PFSK-1 (cell line): ENCODE measurements at regions not wholly inside any gene's neighbourhood (a gene's known extent, or its start where the extent isn't known, plus 50 kb on each side); places are given as distances from the start of the nearest gene placed in this dataset.

Experiments used
- FOXP2 ChIP-seq: optimal IDR thresholded peaks from 2 replicates; pipeline ENCODE3; 2011; ENCODE audit warnings: borderline replicate concordance, control low read depth, inconsistent platforms; ENCODE audit not compliant: insufficient read depth; ENCODE audit errors: extremely low read length, extremely low read depth
- POLR2AphosphoS5 ChIP-seq: IDR thresholded peaks from 2 replicates; pipeline ENCODE4 v1.6.1; 2012; ENCODE audit warnings: low read depth, mild to moderate bottlenecking, control low read depth, low read length, moderate library complexity
- SIN3A ChIP-seq: IDR thresholded peaks from 2 replicates; pipeline ENCODE4 v1.6.1; 2012; ENCODE audit warnings: mild to moderate bottlenecking, low read length, moderate library complexity, borderline replicate concordance; ENCODE audit not compliant: insufficient read depth
- TAF1 ChIP-seq: IDR thresholded peaks from 2 replicates; pipeline ENCODE4 v1.6.1; 2012; ENCODE audit warnings: low read length, control low read depth, borderline replicate concordance; ENCODE audit not compliant: insufficient read depth
- TF ChIP-seq, protein P1 (sequence below), 2 experiments: IDR thresholded peaks; 2 replicates each; pipeline versions ENCODE4 v1.6.1 to v1.8.0; 2011 to 2012; ENCODE audit warnings: low read depth in 2 of 2, low read length in 2 of 2, control low read depth in 1 of 2, inconsistent platforms in 1 of 2, mild to moderate bottlenecking in 1 of 2, moderate library complexity in 1 of 2; ENCODE audit not compliant: insufficient read depth in 1 of 2

DNA sequence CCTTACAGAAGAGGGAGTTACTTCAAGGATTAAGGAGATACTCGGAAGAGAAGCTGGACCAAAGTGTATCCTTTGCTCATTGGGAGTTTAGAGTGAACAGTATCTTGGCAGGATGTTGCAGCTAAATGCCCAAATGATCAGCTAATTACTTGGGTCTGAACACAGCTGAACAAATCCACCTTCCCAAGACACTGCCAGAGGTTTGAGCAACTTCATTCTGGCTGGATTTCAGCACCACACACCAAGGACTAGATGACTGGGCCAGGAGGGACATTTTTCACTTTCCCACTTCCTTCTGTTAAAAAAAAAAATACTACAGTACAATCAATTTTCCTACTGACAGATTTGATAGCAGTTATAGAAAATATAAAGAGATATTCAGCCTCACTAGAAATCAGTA, 324.6 kb downstream of the MID1IP1 start:
- TF ChIP-seq FOXP2 (no peak), POLR2AphosphoS5 (no peak), TAF1 (no peak), SIN3A (no peak)
- TF ChIP-seq, protein P1, sequence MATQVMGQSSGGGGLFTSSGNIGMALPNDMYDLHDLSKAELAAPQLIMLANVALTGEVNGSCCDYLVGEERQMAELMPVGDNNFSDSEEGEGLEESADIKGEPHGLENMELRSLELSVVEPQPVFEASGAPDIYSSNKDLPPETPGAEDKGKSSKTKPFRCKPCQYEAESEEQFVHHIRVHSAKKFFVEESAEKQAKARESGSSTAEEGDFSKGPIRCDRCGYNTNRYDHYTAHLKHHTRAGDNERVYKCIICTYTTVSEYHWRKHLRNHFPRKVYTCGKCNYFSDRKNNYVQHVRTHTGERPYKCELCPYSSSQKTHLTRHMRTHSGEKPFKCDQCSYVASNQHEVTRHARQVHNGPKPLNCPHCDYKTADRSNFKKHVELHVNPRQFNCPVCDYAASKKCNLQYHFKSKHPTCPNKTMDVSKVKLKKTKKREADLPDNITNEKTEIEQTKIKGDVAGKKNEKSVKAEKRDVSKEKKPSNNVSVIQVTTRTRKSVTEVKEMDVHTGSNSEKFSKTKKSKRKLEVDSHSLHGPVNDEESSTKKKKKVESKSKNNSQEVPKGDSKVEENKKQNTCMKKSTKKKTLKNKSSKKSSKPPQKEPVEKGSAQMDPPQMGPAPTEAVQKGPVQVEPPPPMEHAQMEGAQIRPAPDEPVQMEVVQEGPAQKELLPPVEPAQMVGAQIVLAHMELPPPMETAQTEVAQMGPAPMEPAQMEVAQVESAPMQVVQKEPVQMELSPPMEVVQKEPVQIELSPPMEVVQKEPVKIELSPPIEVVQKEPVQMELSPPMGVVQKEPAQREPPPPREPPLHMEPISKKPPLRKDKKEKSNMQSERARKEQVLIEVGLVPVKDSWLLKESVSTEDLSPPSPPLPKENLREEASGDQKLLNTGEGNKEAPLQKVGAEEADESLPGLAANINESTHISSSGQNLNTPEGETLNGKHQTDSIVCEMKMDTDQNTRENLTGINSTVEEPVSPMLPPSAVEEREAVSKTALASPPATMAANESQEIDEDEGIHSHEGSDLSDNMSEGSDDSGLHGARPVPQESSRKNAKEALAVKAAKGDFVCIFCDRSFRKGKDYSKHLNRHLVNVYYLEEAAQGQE (IDR thresholded peaks at IDR 0.05; ENCODE audit: insufficient read depth in 1 of 2, low read depth in 2 of 2, low read length in 2 of 2), result no peak

DNA sequence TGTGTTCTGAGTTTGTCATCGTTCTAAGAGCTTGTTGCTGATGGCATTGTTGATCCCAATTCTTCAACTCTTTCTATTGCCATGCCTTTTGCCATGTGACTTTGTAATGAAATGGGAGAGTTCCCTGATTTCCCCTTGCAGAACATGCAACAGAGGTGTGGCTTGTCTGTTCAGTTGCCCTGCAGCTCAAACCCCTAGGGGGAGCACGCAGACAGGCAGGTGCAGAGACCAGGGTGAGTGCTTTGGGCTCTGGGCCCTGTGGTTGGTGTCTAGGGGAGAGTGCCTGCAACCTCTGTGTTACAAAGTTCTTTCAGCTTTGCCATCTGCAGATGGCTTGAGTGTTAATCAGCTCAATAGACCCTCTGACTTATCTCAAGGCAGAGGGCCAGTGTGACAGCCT, 332.7 kb downstream of the MID1IP1 start:
- TF ChIP-seq TAF1 (no peak), FOXP2 (no peak)
- TF ChIP-seq, protein P1 (IDR thresholded peaks at IDR 0.05; ENCODE audit: insufficient read depth in 1 of 2, low read depth in 2 of 2, low read length in 2 of 2), result no peak

DNA sequence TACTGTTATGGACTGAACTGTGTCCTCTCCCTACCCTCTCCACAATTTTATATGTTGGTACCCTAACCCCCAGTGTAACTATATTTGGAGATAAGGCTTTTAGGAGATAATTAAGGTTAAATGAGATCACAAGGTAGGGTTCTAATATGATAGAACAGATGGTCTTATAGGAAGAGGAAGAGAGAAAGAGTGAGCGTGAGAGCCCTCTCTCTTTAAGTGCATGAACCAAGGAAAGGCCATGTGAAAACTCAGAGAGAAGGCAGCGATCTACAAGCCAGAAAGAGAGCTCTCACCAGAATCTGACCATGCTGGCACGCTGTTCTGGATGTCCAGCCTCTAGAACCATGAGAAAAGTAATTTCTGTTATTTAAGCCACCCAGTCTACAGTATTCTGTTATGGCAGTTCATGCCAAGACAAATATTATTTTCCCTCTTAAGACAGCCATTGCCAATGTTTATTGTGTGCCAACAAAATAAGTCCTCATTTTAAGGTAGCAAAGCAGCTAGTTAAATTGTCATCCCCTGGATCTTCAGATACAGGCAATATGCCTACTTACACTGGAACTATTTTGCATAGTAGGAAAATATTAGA, 336.2 kb downstream of the MID1IP1 start:
- TF ChIP-seq SIN3A (no peak), TAF1 (no peak), POLR2AphosphoS5 (no peak), FOXP2 (no peak)
- TF ChIP-seq, protein P1 (IDR thresholded peaks at IDR 0.05; ENCODE audit: insufficient read depth in 1 of 2, low read depth in 2 of 2, low read length in 2 of 2), result no peak

DNA sequence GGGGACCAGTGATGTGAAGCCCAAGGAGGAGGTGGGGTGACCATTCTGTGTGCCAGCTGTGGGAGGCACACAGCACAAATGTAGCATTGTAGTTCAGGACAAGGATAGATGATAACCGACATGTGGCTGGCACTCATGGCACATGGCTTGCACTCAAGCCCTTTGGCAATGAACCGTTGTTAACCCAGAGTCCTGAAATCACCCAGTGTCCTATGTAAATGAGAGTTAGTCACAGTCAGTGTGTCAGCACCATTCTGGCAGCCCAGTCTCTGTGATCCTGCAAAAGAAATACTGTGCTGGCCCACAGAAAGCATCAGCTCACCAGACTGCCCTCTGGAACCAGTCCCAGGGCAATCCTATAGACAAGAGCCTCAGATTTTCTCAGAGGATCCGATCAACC, 339.3 kb downstream of the MID1IP1 start:
- no peak for TF ChIP-seq TAF1
- no peak for TF ChIP-seq FOXP2
- TF ChIP-seq POLR2AphosphoS5, result no peak
- TF ChIP-seq, protein P1 (IDR thresholded peaks at IDR 0.05; ENCODE audit: insufficient read depth in 1 of 2, low read depth in 2 of 2, low read length in 2 of 2), result no peak
- TF ChIP-seq SIN3A, result no peak

DNA sequence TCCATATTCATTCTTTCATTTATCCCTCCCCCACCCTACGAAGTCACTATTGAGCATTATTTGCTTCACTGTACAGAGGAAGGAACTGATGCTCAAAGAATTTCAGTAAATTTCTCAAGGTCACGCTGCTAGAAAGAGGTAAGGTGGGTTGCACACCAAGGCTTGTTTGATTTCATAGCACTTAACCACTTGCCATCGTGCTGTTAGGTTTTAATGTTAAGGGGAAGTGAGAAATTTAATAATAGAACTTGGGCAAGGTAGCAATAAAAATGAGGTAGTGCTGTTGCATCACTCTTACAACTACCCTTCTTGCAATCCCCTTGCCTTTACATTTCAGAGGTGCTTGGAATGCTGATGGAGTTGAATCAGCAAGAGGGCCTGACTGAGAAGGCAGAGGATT, 343.1 kb downstream of the MID1IP1 start:
- TF ChIP-seq FOXP2, result no peak
- TF ChIP-seq POLR2AphosphoS5, result no peak
- TF ChIP-seq TAF1, result no peak
- TF ChIP-seq, protein P1 (IDR thresholded peaks at IDR 0.05; ENCODE audit: insufficient read depth in 1 of 2, low read depth in 2 of 2, low read length in 2 of 2), result no peak
